B cell (primary cell): ENCODE measurements at regions not wholly inside any gene's neighbourhood (a gene's known extent, or its start where the extent isn't known, plus 50 kb on each side); places are given as distances from the start of the nearest gene placed in this dataset.

Experiments used
- ATAC-seq: fragments of 200-7000 bp; cut with Tn5 transposase; one replicate; pipeline ENCODE4 v1.10.0; 2021; ENCODE audit warnings: low read depth, mild to moderate bottlenecking, moderate number of reproducible peaks, moderate library complexity
- CTCF ChIA-PET: fragments of 350-600 bp; sonication (Branson Sonifier 250); formaldehyde crosslinking; loops from one replicate; lab custom pipeline; 2021; ENCODE audit warnings: antibody characterized with exemption, inconsistent platforms; lab: Charles Lee
- POLR2A ChIA-PET: fragments of 350-600 bp; sonication (Branson Sonifier 250); formaldehyde crosslinking; loops from one replicate; lab custom pipeline; 2021; ENCODE audit warnings: antibody characterized with exemption; lab: Charles Lee
- DNase-seq: peaks from one replicate; pipeline ENCODE4 v3.0.0; 2013
- H2AFZ ChIP-seq: 2 replicates; pipeline ENCODE4 v1.6.1; 2012; ENCODE audit warnings: mild to moderate bottlenecking, low read depth, low read length; ENCODE audit not compliant: insufficient read depth, poor library complexity, severe bottlenecking
- H3K27ac ChIP-seq, 2 donors: 1 replicate in 1 of 2; 2 replicates in 1 of 2; pipeline ENCODE4 v1.5.1; 2012 to 2013; ENCODE audit warnings: low read length in 2 of 2, mild to moderate bottlenecking in 2 of 2, moderate library complexity in 1 of 2
- H3K27me3 ChIP-seq, 4 experiments: fragments of 200-600 bp in 1 of 4; sonication (generic) in 1 of 4; replicated peaks in 1 of 4; 1 replicate in 2 of 4; 2 replicates in 2 of 4; pipeline versions ENCODE4 v1.6.1 to v1.7.0; 2013 to 2016; ENCODE audit warnings: low read length in 3 of 4, mild to moderate bottlenecking in 2 of 4, mixed read lengths in 1 of 4, moderate library complexity in 1 of 4; ENCODE audit not compliant: insufficient read depth in 4 of 4, control insufficient read depth in 3 of 4; ENCODE audit errors: control extremely low read depth in 1 of 4
- H3K36me3 ChIP-seq, 2 experiments: replicated peaks in 1 of 2; 1 replicate in 1 of 2; 2 replicates in 1 of 2; pipeline versions ENCODE4 v1.6.1 to v1.7.1; 2013; ENCODE audit warnings: low read length in 1 of 2; ENCODE audit not compliant: insufficient read depth in 2 of 2, control insufficient read depth in 1 of 2; ENCODE audit errors: control extremely low read depth in 1 of 2, extremely low read depth in 1 of 2
- H3K4me1 ChIP-seq, 2 donors: fragments of 200-600 bp in 1 of 2; sonication (generic) in 1 of 2; 1 replicate in 1 of 2; 2 replicates in 1 of 2; pipeline versions ENCODE4 v1.5.1 to v1.6.1; 2013 to 2017; ENCODE audit warnings: low read length in 2 of 2; ENCODE audit not compliant: control insufficient read depth in 2 of 2, insufficient read depth in 2 of 2
- H3K4me2 ChIP-seq: replicated peaks from 2 replicates; pipeline ENCODE3; 2012; ENCODE audit warnings: mild to moderate bottlenecking, low read depth, low read length; ENCODE audit not compliant: poor library complexity, severe bottlenecking
- H3K4me3 ChIP-seq, 5 experiments: fragments of 200-600 bp in 1 of 5; sonication (generic) in 1 of 5; 1 replicate in 3 of 5; 2 replicates in 2 of 5; pipeline versions ENCODE4 v1.5.1 to v1.7.0; 2011 to 2016; ENCODE audit warnings: low read length in 4 of 5, mild to moderate bottlenecking in 4 of 5, low read depth in 2 of 5, control low read depth in 1 of 5, moderate library complexity in 1 of 5; ENCODE audit not compliant: insufficient read depth in 1 of 5; ENCODE audit errors: control extremely low read depth in 1 of 5, extremely low read depth in 1 of 5
- H3K79me2 ChIP-seq: fragments of 200-600 bp; sonication (generic); one replicate; pipeline ENCODE4 v1.6.0; 2016; ENCODE audit warnings: low read length; ENCODE audit not compliant: control insufficient read depth, insufficient read depth
- H3K9ac ChIP-seq: fragments of 200-600 bp; sonication (generic); 2 replicates; pipeline ENCODE4 v1.6.1; 2017; ENCODE audit warnings: mild to moderate bottlenecking, low read length, moderate library complexity
- H3K9me3 ChIP-seq, 3 donors: one replicate each; pipeline versions ENCODE4 v1.6.1 to v1.7.1; 2013; ENCODE audit warnings: low read length in 2 of 3; ENCODE audit not compliant: control insufficient read depth in 2 of 3, insufficient read depth in 1 of 3; ENCODE audit errors: control extremely low read depth in 1 of 3
- H4K20me1 ChIP-seq: 2 replicates; pipeline ENCODE4 v1.6.0; 2012; ENCODE audit warnings: mild to moderate bottlenecking, low read length; ENCODE audit not compliant: insufficient read depth, control insufficient read depth, poor library complexity, severe bottlenecking
- H3K27ac Mint-ChIP-seq: one replicate; pipeline ENCODE4 v1.8.0; 2021; ENCODE audit warnings: mixed read lengths
- H3K27me3 Mint-ChIP-seq: one replicate; pipeline ENCODE4 v1.8.0; 2021; ENCODE audit warnings: mixed read lengths
- H3K4me1 Mint-ChIP-seq: one replicate; pipeline ENCODE4 v1.8.0; 2021; ENCODE audit warnings: mixed read lengths
- H3K4me3 Mint-ChIP-seq: one replicate; pipeline ENCODE4 v1.8.0; 2021; ENCODE audit warnings: mixed read lengths
- H3K9me3 Mint-ChIP-seq: one replicate; pipeline ENCODE4 v1.8.0; 2022; ENCODE audit warnings: mixed read lengths; ENCODE audit not compliant: insufficient read depth
- EZH2 ChIP-seq: IDR thresholded peaks from 2 replicates; pipeline ENCODE4 v1.6.1; 2012; ENCODE audit warnings: borderline replicate concordance, low read depth, mild to moderate bottlenecking, moderate library complexity, low read length; ENCODE audit not compliant: insufficient read depth, poor library complexity, severe bottlenecking
- WGBS: methylation state at CpG from one replicate; pipeline ENCODE4 v1.1.5; 2013; ENCODE audit warnings: missing lambda C conversion rate; ENCODE audit not compliant: insufficient coverage; 5-methylcytosine and 5-hydroxymethylcytosine counted together
- intact Hi-C: fragments of 100-400 bp; cut with micrococcal nuclease; formaldehyde crosslinking; loops from one replicate; pipeline ENCODE4 v1.10.0; 2022
- TF ChIP-seq, protein P1 (sequence below): fragments of 200-600 bp; IDR thresholded peaks from one replicate; pipeline ENCODE4 v1.8.0; 2022; ENCODE audit warnings: antibody characterized with exemption, mild to moderate bottlenecking

DNA sequence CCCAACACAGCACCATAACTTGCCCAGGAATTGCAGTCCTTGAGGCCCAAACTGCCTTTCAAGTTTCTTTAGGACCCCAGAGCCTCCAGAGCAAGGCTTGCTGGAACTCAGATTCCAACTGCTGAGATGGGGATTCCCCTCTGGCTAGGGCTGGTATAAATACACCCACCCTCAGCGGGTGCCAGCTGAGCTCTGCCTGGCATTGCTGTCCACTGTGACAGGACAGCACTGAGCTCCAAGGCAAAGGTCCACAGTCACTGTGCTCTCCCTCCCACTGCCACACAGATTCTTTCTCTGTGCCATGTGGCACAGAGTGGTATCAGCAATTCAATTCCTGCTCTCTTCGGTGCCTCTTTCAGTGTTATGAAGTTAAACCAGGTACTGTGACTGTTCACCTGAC lies 304.2 kb upstream of the LMCD1 start:
- ChIA-PET CTCF (no interaction called here), POLR2A (no interaction called here)
- Mint-ChIP-seq H3K9me3 (peaks cover 2% of the 10 kb centered on the region), H3K4me3 (no peak overlapping the region), H3K27ac (no peak overlapping the region), H3K4me1 (no peaks in the 10 kb centered on the region), H3K27me3 (peaks cover 3% of the 10 kb centered on the region)
- ATAC-seq (no peak), DNase-seq (no peak)
- intact Hi-C loops: no loop called here
- H2AFZ ChIP-seq: no peak overlapping the region
- 95% methylated on average over 2 of the region's 2 CpGs for WGBS
- H3K36me3 ChIP-seq: no peaks in the 10 kb centered on the region
- H3K9ac ChIP-seq: no peak overlapping the region
- H3K4me1 ChIP-seq: no peaks in the 10 kb centered on the region
- TF ChIP-seq EZH2: no peak
- TF ChIP-seq, protein P1, sequence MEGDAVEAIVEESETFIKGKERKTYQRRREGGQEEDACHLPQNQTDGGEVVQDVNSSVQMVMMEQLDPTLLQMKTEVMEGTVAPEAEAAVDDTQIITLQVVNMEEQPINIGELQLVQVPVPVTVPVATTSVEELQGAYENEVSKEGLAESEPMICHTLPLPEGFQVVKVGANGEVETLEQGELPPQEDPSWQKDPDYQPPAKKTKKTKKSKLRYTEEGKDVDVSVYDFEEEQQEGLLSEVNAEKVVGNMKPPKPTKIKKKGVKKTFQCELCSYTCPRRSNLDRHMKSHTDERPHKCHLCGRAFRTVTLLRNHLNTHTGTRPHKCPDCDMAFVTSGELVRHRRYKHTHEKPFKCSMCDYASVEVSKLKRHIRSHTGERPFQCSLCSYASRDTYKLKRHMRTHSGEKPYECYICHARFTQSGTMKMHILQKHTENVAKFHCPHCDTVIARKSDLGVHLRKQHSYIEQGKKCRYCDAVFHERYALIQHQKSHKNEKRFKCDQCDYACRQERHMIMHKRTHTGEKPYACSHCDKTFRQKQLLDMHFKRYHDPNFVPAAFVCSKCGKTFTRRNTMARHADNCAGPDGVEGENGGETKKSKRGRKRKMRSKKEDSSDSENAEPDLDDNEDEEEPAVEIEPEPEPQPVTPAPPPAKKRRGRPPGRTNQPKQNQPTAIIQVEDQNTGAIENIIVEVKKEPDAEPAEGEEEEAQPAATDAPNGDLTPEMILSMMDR: no peak
- H3K4me2 ChIP-seq: no peak overlapping the region
- H3K27me3 ChIP-seq: no peaks in the 10 kb centered on the region
- H3K4me3 ChIP-seq: no peak overlapping the region
- H4K20me1 ChIP-seq: no peaks in the 10 kb centered on the region
- peaks cover 0 to 4% (median 0%) of the 10 kb centered on the region in 3 donors for H3K9me3 ChIP-seq
- no peaks in the 10 kb centered on the region for H3K79me2 ChIP-seq
- H3K27ac ChIP-seq: no peak overlapping the region

DNA sequence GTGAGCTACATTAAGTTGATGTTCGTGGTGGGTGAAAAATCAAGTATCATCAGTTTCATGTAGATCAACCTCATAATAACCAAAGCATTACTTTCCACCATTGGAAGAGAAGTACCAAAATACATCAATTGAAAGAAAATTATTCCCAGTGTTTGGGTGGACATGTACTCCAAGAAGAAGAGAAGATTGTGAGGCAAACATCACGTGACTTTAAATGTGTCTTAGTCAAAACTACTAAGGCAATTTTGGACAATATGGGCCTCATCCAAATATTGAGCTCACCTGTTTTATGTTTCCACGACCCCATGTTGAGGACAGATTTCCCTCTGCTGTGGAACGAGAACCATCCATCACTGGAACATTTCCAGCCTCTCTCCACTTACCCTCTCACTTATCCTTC lies 303.0 kb upstream of the LMCD1 start:
- Histone ChIP-seq H3K9me3 (peaks cover 0 to 4% (median 0%) of the 10 kb centered on the region in 3 donors), H3K9ac (no peak overlapping the region), H3K4me2 (no peak overlapping the region), H3K27ac (no peak overlapping the region), H3K4me1 (no peaks in the 10 kb centered on the region), H4K20me1 (no peaks in the 10 kb centered on the region), H3K4me3 (no peak overlapping the region), H3K36me3 (no peaks in the 10 kb centered on the region), H3K79me2 (no peaks in the 10 kb centered on the region), H2AFZ (no peak overlapping the region), H3K27me3 (no peaks in the 10 kb centered on the region)
- POLR2A ChIA-PET: no interaction called here
- TF ChIP-seq, protein P1: no peak
- no peak for TF ChIP-seq EZH2
- Mint-ChIP-seq H3K27ac (no peak overlapping the region), H3K9me3 (no peaks in the 10 kb centered on the region), H3K27me3 (peaks cover 3% of the 10 kb centered on the region), H3K4me3 (no peak overlapping the region), H3K4me1 (no peaks in the 10 kb centered on the region)
- CTCF ChIA-PET: no interaction called here
- 100% methylated on average over 1 of the region's 4 CpGs for WGBS
- ATAC-seq (no peak), DNase-seq (no peak)
- intact Hi-C loops: no loop called here
